ENCODE measurements at regions not wholly inside any gene's neighbourhood (a gene's known extent, or its start where the extent isn't known, plus 50 kb on each side); places are given as distances from the start of the nearest gene placed in this dataset.

DNA sequence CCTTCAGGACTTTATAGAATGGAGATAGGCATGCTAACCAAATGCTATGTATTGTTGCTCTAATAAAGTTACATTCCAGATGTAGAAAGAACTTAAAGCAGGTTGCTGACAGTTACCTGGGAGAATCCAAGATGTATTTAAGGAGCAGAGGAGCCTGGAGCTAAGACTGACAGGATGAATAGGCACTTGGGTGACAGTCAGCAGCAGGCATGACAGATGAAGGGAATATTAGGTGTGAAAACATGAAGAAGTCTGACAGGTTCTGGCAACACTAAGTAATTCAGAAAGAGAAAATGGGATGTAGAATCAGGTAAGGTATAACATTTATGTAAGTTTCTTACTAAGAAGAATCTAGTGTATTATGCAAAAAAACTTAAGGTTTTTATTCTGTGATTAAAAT lies 232.0 kb downstream of the DSC3 start:
- TF ChIP-seq EZH2 (IDR thresholded peaks at IDR 0.05): no peak
- TF ChIP-seq, protein P1, sequence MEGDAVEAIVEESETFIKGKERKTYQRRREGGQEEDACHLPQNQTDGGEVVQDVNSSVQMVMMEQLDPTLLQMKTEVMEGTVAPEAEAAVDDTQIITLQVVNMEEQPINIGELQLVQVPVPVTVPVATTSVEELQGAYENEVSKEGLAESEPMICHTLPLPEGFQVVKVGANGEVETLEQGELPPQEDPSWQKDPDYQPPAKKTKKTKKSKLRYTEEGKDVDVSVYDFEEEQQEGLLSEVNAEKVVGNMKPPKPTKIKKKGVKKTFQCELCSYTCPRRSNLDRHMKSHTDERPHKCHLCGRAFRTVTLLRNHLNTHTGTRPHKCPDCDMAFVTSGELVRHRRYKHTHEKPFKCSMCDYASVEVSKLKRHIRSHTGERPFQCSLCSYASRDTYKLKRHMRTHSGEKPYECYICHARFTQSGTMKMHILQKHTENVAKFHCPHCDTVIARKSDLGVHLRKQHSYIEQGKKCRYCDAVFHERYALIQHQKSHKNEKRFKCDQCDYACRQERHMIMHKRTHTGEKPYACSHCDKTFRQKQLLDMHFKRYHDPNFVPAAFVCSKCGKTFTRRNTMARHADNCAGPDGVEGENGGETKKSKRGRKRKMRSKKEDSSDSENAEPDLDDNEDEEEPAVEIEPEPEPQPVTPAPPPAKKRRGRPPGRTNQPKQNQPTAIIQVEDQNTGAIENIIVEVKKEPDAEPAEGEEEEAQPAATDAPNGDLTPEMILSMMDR (IDR thresholded peaks at IDR 0.05): no peak
- TF ChIP-seq EZH2phosphoT487 (IDR thresholded peaks at IDR 0.05): no peak
